Omental fat pad (tissue), 3 donors: ENCODE measurements at regions not wholly inside any gene's neighbourhood (a gene's known extent, or its start where the extent isn't known, plus 50 kb on each side); places are given as distances from the start of the nearest gene placed in this dataset.

Experiments
- ATAC-seq: fragments of 150-250 bp; one replicate; pipeline ENCODE4 v1.9.1; 2016; ENCODE audit warnings: mild to moderate bottlenecking, moderate library complexity; ENCODE audit not compliant: low FRiP score
- DNase-seq: peaks from one replicate; pipeline ENCODE4 v3.0.0-alpha.2; 2019; ENCODE audit warnings: low spot score
- TF ChIP-seq, protein P1 (sequence below), 3 donors: fragments of 450-650 bp; IDR thresholded peaks; one replicate each; pipeline ENCODE4 v1.5.1; 2016 to 2017; ENCODE audit warnings: antibody characterized with exemption in 3 of 3, mild to moderate bottlenecking in 3 of 3, moderate library complexity in 2 of 3

DNA sequence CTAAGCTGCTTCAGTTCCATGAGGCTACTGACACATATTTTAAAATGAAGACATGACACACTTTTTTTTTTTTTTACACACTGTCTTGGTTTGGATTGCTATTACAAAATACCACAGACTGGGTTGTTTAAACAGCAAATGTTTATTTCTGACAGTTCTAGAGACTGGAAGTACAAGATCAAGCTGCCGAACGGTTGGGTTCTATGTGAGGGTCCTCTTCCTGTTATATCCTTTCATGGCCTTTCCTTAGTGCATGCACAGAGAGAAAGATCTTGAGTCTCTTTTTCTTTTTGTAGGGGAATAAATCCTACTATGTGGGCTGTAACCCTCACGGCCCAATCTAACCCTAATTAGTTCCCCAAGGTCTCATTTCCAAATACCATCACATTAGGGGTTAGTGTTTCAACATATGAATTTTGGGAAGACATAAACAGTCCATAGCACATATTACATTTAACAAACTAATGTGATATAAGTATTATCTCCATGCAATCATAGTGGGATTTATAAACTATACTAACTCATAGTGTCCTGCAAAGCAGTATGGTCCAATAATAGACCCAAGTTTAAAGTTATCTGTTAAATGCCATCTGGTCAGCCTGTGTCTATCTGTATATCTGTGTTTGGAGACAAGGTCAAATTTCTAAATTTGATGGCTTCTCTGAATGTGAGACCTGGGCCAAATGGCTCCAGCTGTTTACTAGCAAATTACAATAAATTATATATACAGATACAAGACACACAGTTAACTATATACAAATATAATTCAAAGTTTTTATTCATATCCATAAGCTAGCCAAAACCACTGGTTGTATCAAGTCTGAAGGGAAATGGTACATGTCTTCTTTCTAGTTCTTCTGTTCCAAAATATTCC is 90.3 kb upstream of the NREP start:
- no peak for ATAC-seq
- no peak for DNase-seq

DNA sequence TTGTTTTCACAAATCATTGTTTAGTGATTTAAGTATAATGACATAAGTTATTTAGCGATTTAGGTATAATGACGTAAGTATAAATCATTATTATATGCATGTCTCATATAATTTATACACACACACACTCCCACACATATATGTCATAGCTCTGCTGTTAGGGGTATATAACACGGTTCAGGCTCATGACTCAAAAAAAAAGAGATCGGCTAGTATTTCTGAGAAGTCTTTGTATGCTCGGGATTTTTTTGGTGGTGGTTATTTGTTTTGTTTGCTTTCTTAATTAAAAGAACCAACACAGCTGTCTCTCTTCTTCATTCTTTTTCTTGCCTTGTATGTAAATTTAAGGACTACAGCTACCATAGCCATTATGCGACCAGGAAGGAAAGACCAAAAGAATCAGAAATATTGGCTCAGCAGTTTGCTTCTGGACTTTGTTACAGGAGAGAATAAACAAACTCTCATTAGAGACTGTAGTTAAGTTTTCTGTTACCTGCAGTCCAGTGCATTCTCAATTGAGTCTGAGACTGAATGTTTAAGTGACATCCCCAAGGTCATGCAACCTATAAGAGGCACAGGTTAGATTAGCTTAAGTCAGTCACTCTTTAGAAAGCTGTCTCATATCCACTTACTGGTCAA is 83.2 kb upstream of the NREP start:
- ATAC-seq: no peak
- DNase-seq: no peak
- TF ChIP-seq, protein P1, sequence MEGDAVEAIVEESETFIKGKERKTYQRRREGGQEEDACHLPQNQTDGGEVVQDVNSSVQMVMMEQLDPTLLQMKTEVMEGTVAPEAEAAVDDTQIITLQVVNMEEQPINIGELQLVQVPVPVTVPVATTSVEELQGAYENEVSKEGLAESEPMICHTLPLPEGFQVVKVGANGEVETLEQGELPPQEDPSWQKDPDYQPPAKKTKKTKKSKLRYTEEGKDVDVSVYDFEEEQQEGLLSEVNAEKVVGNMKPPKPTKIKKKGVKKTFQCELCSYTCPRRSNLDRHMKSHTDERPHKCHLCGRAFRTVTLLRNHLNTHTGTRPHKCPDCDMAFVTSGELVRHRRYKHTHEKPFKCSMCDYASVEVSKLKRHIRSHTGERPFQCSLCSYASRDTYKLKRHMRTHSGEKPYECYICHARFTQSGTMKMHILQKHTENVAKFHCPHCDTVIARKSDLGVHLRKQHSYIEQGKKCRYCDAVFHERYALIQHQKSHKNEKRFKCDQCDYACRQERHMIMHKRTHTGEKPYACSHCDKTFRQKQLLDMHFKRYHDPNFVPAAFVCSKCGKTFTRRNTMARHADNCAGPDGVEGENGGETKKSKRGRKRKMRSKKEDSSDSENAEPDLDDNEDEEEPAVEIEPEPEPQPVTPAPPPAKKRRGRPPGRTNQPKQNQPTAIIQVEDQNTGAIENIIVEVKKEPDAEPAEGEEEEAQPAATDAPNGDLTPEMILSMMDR (IDR thresholded peaks at IDR 0.05): no peak

More for the DNA sequence above, 90.3 kb upstream of the NREP start:
- TF ChIP-seq, protein P1 (IDR thresholded peaks at IDR 0.05): no peak

DNA sequence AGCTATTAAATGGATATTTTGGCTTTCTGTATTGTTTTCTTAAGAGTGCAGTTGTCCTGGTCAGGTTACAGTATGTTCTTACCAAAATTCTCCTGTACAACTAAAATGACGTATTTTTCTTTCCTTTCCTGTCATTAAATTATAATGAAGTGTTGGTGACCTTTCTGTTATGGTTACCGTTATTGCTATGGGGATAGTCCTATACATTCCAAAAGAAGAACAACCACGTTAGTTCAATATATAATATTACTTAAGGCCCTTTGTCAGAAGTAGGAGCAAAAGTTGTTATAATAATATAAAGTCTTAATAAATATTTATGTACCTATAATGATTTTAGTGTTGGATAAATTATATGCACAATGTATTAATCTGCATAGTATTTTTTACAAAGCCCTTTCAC is 82.4 kb upstream of the NREP start:
- ATAC-seq: no peak
- TF ChIP-seq, protein P1 (IDR thresholded peaks at IDR 0.05): no peak
- no peak for DNase-seq

DNA sequence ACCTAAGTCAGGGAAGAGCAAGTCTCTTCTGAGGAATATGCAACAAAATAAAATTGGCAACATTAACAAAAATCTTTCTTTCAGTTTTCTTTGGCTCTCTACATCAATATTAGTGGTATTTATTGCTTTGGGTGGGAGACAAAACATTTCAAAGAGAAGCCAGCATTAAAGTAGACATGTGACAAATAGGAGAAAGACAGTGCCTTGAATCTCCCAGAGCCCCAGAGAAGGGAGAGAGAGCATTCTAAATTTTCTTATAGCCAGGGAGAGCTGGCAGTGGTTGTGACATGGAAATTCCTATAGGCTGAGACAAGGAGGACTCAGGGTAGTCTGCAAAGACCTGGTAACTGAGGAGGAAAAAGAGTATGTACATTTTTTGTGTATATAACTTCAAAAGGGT is 79.4 kb upstream of the NREP start:
- TF ChIP-seq, protein P1 (IDR thresholded peaks at IDR 0.05): no peak
- no peak for ATAC-seq
- no peak for DNase-seq

DNA sequence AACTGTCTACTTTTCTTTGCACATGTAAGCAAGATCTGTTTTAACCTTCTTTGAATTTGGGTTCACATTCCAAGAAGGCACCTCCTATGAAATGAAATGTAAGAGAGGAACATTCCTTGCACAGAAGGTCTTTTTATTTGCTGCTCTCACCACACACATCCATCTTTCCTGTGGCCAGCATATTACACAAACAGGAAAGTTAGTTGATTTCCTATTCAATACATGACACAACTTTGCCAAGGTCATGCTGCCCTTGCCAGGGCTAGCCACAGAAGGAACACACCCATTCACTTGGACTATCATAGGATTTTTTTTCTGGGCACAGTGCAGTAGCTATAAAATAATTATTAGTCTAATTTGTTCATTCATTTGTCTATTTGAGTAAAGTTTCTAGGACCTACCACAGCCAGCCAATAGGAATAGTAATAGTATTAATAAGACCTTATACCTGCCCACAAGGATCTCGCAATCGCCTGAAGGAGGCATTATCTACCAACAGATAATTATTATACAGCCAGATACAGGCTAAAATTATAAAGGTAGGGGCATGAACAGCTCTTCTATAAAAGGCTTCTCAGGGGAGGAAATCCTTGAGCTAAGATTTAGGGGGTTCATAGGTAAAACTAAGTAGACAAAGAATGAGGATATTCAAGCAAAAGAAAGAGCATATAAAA is 78.1 kb upstream of the NREP start:
- DNase-seq (no peak), ATAC-seq (no peak)
- TF ChIP-seq, protein P1 (IDR thresholded peaks at IDR 0.05): no peak

DNA sequence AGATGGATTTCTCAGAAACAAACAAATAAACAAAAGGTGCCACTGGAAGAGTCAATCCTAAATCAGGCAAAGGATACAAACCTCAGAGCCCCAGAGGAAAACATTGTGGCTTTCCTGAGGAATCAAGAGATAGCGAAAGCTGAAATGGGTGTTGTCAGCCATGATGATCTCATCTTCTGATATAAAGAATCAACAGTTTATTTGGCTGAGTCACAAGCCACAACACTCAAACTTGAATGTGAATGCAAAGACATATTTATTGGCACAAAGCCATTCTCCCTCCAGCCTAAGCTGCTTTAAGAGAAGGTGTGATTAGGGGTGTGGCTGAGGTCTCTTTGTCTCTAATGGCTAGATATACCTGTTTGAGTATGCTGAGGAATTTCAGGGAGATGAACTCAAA is 73.3 kb upstream of the NREP start:
- TF ChIP-seq, protein P1 (IDR thresholded peaks at IDR 0.05): no peak

More for the DNA sequence above, 73.3 kb upstream of the NREP start:
- no peak for DNase-seq
- no peak for ATAC-seq
